ENCODE measurements at regions not wholly inside any gene's neighbourhood (a gene's known extent, or its start where the extent isn't known, plus 50 kb on each side); places are given as distances from the start of the nearest gene placed in this dataset.

DNA sequence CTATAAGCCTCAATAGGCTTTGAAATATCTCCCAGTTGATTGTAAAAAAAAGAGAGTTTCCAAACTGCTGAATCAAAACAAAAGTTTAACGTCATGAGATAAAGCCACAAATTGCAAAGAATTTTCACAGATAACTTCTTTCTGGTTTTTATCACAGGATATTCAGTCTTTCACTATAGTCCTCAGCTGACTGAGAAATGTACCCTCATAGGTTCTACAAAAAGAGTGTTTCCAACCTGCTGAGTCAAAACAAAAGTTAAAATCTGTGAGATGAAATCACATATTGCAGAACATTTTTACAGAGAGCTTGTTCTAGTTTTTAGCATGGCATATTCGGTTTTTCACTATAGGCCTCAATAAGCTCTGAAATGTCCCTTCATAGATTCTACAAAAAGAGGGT lies 559.2 kb downstream of the KCNJ18 start:
- TF ChIP-seq, protein P1, sequence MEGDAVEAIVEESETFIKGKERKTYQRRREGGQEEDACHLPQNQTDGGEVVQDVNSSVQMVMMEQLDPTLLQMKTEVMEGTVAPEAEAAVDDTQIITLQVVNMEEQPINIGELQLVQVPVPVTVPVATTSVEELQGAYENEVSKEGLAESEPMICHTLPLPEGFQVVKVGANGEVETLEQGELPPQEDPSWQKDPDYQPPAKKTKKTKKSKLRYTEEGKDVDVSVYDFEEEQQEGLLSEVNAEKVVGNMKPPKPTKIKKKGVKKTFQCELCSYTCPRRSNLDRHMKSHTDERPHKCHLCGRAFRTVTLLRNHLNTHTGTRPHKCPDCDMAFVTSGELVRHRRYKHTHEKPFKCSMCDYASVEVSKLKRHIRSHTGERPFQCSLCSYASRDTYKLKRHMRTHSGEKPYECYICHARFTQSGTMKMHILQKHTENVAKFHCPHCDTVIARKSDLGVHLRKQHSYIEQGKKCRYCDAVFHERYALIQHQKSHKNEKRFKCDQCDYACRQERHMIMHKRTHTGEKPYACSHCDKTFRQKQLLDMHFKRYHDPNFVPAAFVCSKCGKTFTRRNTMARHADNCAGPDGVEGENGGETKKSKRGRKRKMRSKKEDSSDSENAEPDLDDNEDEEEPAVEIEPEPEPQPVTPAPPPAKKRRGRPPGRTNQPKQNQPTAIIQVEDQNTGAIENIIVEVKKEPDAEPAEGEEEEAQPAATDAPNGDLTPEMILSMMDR (IDR thresholded peaks at IDR 0.05; ENCODE audit: borderline replicate concordance, extremely low read depth, low read length, poor library complexity, severe bottlenecking): no peak
- TF ChIP-seq EZH2 (IDR thresholded peaks at IDR 0.05; ENCODE audit: borderline replicate concordance, low read depth, low read length, severe bottlenecking): no peak
